ENCODE measurements at regions not wholly inside any gene's neighbourhood (a gene's known extent, or its start where the extent isn't known, plus 50 kb on each side); places are given as distances from the start of the nearest gene placed in this dataset.

- TF ChIP-seq CTCF (optimal IDR thresholded peaks at IDR 0.05 in 1 of 3, IDR thresholded peaks at IDR 0.05 in 1 of 3, conservative IDR thresholded peaks at IDR 0.05 in 1 of 3; ENCODE audit: extremely low read depth in 1 of 3, insufficient read depth in 2 of 3, low read length in 3 of 3) (no peak), EZH2 (IDR thresholded peaks at IDR 0.05; ENCODE audit: low read length) (no peak)
Measured at GRCh38 chr10:130773941-130774340, 537.6 kb downstream of the TCERG1L start.
